HG03342 (cell line): ENCODE measurements at regions not wholly inside any gene's neighbourhood (a gene's known extent, or its start where the extent isn't known, plus 50 kb on each side); places are given as distances from the start of the nearest gene placed in this dataset.
"Not testable (repeated sequence)": the region's sequence is repeated elsewhere in the genome, so short reads cannot be mapped to it uniquely, and the experiment has no call there.

ENCODE experiments used
- ATAC-seq: cut with Tn5 transposase; IDR thresholded peaks from one replicate; pipeline ENCODE4 v1.9.1; 2021; ENCODE audit warnings: mild to moderate bottlenecking, moderate library complexity; ENCODE audit not compliant: unreplicated experiment

DNA sequence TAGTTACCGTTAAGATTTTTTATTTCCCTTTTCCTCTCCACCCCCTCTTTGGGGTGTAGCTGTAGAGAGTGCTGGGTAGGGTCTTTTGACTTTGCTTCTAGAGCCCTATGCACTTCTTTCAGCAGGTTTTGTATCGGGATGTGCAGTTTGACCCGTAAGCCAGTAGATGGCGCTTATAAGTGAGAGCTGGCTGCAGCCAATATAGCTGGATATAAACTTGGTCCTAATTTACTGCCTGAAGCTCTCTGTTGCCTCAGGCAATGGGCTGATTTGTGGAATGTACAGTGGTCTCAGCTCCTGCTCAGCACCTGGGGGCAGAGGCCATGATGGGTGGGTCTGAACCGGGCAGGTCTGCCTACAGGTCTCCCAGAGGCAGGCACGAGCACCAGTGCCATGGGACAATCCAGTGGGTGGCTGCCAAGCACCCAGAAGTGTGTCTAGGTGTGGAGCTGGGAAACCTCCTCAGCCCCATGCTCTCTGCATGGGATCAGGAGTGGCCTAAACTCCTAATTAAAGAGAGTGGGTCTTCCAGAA is 146.5 kb downstream of the SPANXN1 start:
- ATAC-seq = peak; percentile 56

GRCh38 chrX:145394344-145394743 is 147.0 kb downstream of the SPANXN1 start:
- ATAC-seq = no peak

- no peak for ATAC-seq
Measured at GRCh38 chrX:145396612-145397011, 149.3 kb downstream of the SPANXN1 start.

DNA sequence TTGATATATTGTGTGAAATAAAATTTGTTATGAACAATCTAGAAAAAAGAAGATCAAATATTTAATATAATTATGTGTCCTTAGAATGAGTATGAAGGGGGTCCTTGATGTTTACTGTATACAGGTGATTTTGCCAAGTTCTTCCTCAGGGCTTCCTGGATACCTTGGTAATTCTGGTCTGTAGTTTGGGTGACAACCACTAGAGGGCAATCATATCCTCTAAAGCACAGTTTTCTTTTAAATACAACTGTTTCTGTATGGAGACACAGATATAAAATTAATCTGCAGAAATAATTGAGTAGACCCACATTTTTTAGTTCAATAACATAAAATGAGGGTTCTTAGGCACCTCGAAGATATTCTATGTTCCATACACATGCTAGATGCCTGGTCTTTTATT is 157.7 kb downstream of the SPANXN1 start:
- peak; percentile 94 for ATAC-seq

- no peak for ATAC-seq
Measured at GRCh38 chrX:145410622-145411021, 163.3 kb downstream of the SPANXN1 start.

DNA sequence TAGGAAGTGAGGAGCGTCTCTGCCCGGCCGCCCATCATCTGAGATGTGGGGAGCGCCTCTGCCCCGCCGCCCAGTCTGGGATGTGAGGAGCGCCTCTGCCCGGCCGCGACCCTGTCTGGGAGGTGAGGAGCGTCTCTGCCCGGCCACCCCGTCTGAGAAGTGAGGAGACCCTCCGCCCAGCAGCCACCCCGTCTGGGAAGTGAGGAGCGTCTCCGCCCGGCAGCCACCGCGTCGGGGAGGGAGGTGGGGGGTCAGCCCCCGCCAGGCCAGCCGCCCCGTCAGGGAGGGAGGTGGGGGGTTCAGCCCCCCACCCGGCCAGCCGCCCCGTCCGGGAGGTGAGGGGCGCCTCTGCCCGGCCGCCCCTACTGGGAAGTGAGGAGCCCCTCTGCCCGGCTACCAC is 188.9 kb downstream of the SPANXN1 start:
- not testable (repeated sequence) for ATAC-seq

GRCh38 chrX:145464650-145465049 is 217.3 kb downstream of the SPANXN1 start:
- ATAC-seq = no peak

DNA sequence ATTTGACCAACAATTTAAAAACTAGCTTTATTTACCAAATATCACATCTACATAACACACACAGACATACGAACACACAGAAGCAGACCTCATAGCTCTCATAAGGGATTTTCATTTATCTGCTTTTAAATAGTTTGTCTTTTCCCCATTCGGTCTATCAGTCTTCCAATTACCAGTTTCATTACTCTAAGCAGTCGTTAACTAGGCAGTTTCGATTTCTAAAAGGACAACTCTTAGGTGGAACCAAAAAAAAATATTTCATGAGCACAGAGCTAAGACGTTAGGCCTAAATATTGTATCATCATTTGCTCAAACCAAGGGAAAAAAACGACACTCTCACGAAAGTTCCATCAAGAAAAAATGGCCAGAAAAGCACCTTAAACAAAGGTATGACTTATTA is 228.4 kb downstream of the SPANXN1 start:
- ATAC-seq = no peak

GRCh38 chrX:145484740-145485139 is 237.4 kb downstream of the SPANXN1 start:
- no peak for ATAC-seq

GRCh38 chrX:145502670-145503069 is 255.4 kb downstream of the SPANXN1 start:
- ATAC-seq = no peak

- ATAC-seq = no peak
Measured at GRCh38 chrX:145506214-145506613, 258.9 kb downstream of the SPANXN1 start.

DNA sequence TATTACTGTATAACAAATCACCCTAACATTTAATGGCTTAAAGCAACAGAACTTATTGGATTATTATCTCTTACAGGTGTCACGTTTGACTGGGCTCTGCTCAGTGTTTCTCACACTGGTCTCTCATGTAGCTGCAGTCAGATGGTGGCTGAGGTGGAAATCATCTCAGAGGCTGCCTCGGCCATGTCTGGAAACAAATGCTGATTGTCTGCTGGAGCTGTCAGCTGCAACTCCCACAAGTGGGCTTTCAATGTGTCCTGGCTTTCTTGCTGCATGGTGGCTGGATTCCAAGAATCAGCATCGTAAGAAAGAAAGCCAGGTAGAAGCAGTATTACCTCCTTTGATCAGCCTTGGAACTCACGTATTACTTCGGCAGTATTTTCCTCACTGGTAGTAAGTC is 277.6 kb downstream of the SPANXN1 start:
- ATAC-seq = no peak

GRCh38 chrX:145532176-145532780 is 285.0 kb downstream of the SPANXN1 start:
- no peak for ATAC-seq

- no peak for ATAC-seq
Measured at GRCh38 chrX:145533534-145533933, 284.1 kb upstream of the SLITRK2 start.

DNA sequence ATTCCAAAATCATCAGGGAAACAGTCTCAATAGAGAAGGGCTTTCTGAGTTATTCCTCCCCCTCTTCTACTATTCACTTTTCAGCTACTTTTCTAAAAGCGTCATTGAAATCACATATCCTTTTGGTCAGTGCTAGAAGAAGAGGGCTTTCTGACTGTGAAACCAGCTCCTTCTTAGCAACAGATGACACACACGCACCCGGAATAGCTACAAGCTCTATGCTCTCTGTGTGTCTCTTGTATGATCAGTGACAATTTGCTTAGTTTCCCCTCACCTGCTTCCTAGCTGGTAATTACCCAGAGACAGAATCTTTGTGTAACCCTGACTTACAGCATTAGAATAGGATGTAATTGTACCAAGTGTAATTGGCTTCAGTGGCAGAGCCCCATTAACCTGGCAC is 268.1 kb upstream of the SLITRK2 start:
- no peak for ATAC-seq

- ATAC-seq = no peak
Measured at GRCh38 chrX:145552643-145553042, 265.0 kb upstream of the SLITRK2 start.

DNA sequence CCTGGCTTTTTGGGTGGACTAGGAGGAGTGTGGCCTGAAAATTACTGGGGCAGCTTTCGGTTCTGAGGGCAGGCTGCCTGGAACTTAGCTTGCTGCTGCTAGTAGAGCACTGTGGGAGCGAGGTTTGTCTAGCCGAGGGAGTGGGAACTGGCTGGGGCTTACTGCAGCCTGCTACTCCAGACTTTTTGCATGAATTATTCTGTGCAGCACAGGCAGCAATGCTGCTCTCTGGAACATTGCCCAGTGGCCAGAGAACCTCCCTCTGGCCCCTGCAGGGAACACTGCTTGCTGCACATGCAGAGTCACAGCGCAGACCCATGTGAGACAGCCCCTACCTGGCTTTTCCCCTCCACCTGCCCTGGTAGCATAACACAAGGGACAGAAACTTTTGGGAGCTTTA is 263.9 kb upstream of the SLITRK2 start:
- ATAC-seq = no peak

- no peak for ATAC-seq
Measured at GRCh38 chrX:145563159-145563558, 254.5 kb upstream of the SLITRK2 start.

GRCh38 chrX:145609951-145610511 is 207.6 kb upstream of the SLITRK2 start:
- ATAC-seq = no peak

- no peak for ATAC-seq
Measured at GRCh38 chrX:145613894-145614293, 203.7 kb upstream of the SLITRK2 start.

DNA sequence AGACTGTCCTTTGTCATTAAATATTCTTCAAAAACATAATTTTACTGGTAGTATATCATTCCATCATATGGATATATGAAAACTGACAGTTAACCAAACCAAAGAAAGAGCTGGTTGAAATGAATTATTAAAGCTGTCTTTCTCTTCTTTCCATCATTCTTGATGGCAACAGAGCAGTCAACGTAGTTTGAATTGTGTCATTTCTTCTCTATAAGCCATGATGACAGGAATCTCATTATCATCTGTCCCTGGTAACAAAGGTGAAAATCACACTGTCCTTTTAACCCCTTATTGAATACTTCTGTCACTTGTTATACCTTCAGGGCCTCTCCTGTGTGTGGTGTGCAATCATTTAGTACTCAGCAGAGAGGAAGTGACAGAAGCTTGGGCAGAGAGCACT is 197.0 kb upstream of the SLITRK2 start:
- no peak for ATAC-seq

DNA sequence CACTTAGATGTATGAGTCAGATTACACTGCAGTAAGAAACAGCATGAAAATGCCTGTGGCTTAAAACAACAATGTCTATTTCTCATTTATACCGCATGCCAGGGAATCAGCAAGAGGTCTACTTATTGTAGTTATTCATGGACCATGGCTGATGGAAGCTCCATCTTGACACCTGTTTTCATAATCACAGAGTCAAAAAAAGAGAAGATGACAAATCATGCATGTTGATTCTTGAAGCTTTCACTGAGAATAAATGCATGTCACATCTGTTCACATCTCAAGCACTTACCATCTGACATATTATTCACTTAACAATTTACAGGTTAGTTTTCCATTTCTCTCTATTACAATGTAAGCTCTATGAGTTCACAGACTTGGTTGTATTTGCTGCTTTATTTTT is 194.2 kb upstream of the SLITRK2 start:
- ATAC-seq = no peak

- ATAC-seq = no peak
Measured at GRCh38 chrX:145630081-145630480, 187.5 kb upstream of the SLITRK2 start.
